NCI-H2107 treated with DMSO at 0.1 percent for 48 hours (cell line): ENCODE measurements at regions not wholly inside any gene's neighbourhood (a gene's known extent, or its start where the extent isn't known, plus 50 kb on each side); places are given as distances from the start of the nearest gene placed in this dataset.
A peak's percentile ranks its signal among the peaks of the same experiment; 100 is the strongest.
"Not testable (repeated sequence)": the region's sequence is repeated elsewhere in the genome, so short reads cannot be mapped to it uniquely, and the experiment has no call there.

Source experiments
- DNase-seq: peaks from one replicate; lab custom pipeline; 2025; ENCODE audit not compliant: unreplicated experiment; lab: John Stamatoyannopoulos, UW

- DNase-seq, result no peak
Observed at GRCh38 chr6:72457738-72458137, 164.1 kb upstream of the KCNQ5 start.

GRCh38 chr6:72458521-72458920 is 163.3 kb upstream of the KCNQ5 start:
- no peak for DNase-seq

DNA sequence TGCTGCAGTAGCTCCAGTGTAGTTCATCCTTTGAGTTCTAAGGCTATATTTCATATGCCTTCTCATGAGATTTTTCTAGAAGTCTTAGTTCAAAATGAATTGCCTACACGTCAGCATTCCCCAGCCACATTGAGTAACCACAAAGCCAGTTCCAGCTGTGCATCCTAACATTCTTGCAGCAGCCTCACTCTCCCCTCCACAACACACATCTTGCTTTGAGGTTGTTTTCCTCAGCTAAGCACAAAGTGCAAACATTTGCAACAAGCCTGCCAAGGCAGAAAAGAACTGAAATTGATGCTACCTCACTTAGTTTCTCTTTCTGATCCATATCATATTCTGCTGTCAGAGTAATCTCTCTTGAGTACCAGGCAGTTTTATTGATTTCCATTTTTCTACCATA is 160.7 kb upstream of the KCNQ5 start:
- no peak for DNase-seq

DNA sequence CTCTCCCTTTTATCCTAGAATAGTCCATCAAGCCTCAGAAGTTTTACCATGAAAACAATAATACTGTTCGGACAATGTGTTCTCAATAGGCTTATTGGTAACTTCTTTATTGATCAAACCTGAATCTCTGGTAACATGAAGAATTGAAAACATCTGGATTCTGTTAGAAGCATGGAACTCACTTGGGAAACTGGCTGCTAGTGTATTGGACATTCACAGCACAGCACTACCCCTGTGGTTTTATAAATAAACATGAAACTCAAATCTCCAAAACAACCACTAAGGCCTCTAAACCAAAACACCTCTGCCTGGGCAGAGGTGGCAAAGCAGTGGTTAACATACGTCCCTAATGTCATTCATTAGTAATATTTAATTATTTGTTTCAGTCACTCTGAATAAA is 157.6 kb upstream of the KCNQ5 start:
- DNase-seq, result no peak

- DNase-seq, result no peak
Observed at GRCh38 chr6:72464791-72465691, 156.8 kb upstream of the KCNQ5 start.

DNA sequence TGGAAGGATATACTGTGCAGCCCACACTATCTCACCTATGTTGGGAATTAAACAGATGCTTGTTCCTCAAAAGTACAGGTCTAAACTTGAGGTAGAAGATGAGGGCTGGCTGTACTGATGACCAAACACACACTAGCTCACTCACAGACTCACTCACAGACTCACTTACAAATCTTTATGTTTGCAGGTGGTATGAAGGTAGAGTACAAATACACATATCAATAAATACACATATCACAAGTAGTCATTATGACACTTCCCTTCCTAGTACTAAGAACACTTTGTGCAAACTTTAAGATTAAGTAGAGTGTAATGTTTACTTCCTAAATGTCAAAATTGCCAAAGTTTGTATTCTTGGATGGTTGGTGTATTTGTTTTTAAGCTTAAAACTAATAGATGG is 155.4 kb upstream of the KCNQ5 start:
- no peak for DNase-seq

DNA sequence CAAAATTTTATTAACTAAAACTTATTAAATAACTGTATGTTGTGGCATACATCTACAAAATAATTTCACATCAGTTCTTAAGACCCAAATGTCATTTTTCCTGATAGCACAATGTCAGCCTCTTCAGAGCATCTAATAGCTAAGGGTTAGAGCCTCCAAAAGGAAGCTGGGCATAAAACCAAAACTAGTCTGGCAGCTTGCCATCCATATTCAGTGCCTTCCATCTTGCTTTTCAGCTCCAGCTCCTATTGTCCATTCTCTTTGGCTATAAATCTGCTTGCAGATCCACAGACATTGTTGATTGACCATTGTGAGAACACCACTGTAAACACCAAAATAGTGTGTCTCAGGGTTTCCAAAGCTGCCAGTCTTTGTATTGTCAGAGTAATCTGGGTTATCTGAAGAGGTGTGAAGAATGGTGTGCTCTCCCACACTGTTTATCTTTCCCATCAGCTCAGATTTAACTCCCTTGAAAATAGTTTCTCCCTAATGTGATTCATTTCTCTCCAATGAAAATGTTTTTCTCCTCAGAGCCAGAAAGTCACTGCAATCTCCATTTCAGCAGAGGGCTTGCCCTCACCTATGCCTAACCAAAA is 154.8 kb upstream of the KCNQ5 start:
- DNase-seq, result peak; percentile 29

DNA sequence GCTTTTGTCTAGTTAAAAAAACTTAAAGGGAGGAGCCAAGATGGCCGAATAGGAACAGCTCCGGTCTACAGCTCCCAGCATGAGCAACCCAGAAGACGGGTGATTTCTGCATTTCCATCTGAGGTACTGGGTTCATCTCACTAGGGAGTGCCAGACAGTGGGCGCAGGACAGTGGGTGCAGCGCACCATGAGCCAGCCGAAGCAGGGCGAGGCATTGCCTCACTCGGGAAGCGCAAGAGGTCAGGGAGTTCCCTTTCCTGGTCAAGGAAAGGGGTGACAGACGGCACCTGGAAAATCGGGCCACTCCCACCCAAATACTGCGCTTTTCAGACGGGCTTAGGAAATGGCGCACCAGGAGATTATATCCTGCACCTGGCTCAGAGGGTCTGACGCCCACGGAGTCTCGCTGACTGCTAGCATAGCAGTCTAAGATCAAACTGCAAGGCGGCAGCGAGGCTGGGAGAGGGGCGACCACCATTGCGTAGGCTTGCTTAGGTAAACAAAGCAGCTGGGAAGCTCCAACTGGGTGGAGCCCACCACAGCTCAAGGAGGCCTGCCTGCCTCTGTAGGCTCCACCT is 152.4 kb upstream of the KCNQ5 start:
- DNase-seq, result not testable (repeated sequence)

- DNase-seq, result no peak
Observed at GRCh38 chr6:72476051-72476450, 145.8 kb upstream of the KCNQ5 start.

GRCh38 chr6:72476646-72477045 is 145.2 kb upstream of the KCNQ5 start:
- no peak for DNase-seq

- no peak for DNase-seq
Observed at GRCh38 chr6:72495441-72495840, 126.4 kb upstream of the KCNQ5 start.

DNA sequence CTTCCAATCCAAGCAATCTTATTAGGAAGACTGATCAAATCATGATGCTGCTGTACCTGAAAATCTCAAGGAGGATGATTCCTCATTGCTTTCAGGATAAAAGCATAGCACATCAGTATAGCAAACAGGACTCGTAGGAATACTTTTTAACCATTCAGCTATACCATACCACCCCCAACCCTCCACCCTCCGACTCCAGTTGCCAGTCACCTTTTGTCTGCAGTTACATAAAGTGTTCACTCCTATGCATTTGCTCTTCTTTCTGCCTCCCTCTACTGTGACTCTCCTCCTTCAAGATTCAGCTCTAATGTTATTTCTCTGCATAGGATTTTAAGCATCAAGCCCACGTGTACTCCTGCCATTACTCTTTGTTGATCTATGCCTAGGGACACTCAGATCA is 124.7 kb upstream of the KCNQ5 start:
- DNase-seq, result no peak

DNA sequence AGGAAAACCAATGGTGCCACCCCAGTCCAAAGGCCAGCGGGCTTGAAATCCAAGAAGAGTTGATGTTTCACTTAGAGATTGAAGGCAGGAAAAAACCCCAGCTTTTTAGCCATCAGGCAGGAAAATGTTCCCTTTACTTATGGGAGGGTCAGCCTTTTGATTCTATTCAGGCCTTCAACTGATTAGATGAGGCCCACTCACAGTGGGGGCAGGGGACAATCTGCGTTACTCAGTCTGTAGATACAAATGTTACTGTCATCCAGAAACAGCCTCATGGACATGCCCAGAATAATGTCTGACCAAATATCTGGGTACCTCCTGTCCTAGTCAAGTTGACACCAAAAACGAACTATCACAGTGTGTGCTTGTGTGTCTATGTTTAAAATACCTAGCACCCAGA is 121.2 kb upstream of the KCNQ5 start:
- no peak for DNase-seq

DNA sequence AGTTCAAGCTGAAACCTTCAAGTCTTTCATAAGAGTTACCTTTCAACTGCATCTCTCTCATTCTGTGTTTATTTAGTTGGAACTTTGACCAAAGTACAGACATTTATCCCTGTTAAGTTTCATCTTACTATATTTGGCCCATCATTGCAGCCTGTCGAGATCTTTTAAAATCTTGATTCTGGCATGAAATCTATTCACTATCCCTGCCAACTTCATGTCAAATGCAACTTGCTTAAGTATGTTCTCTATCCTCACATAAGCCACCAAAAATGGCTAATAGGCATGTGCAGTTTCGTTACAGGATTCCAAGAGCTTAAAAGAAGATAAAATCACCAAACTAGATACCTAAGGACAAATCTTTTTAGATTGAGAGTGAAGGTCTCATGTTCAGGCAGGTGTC is 117.5 kb upstream of the KCNQ5 start:
- no peak for DNase-seq

GRCh38 chr6:72505446-72505845 is 116.4 kb upstream of the KCNQ5 start:
- no peak for DNase-seq

DNA sequence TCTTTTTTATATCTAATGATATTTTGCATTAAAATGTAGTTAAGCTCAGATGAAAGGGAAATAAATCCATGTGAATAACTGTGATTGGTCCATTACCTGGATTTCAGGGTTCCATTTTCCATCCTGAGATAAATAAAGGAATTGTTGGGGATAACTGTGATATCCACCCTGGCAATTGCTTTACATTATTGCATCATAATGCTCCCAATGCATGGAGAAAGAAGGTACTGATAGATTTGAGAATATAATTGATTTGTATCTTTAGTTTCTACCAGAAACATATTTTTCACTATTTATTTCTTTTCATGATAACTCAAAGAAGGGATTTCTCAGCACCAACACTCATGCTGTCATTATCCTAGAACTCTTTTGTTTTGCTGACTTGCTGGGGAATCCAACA is 102.0 kb upstream of the KCNQ5 start:
- DNase-seq, result no peak

DNA sequence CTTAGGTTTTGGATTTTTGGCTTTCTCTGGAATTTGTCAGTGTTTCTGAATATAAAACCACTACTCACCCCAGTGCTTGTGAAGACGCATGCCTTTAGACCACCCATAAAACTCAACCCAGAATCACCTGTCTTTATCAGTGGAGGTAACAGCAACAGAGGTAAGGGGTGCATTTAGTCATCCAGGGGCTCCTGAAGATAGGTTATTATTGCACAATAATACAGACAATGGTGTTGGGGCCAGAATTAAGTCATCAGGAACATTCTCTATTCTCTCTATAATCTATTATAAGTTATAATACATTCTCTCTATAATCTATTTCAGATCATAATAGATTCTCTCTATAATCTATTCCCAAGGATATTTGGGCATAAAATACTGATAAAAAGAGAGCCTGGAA is 100.2 kb upstream of the KCNQ5 start:
- no peak for DNase-seq

GRCh38 chr6:72522735-72523141 is 99.1 kb upstream of the KCNQ5 start:
- DNase-seq, result peak; percentile 59

DNA sequence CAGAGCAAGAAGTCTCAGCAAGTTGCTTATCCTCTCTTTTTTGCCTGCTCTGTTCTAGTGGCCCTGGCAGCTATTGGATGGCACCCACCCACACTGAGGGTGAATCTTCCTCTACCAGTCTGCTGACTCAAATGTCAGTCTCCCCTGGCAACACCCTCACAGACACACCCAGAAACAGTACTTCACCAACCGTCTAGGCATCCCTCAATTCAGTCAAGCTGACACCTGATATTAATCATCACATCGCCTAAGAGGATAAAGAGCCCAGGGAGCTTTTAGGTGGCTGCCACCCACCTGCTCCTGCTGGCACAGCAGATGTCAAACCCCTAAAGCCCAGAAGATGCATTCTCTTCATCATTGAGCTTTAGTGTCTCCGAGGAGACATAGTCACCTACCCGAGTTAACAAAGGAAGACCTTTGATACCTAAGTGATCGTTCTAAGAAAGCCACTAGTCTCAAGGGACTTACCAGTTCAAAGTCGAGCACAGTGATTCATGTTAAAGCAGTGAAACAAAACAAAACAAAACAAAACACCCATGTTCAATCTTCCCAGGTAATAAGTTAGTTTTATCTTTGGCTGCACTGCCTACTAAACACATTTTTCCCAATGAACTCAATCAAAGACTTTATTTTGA is 97.7 kb upstream of the KCNQ5 start:
- peak; percentile 65 for DNase-seq

GRCh38 chr6:72525821-72526510 is 95.9 kb upstream of the KCNQ5 start:
- no peak for DNase-seq

GRCh38 chr6:72530152-72530551 is 91.7 kb upstream of the KCNQ5 start:
- DNase-seq, result no peak
